Limb (tissue), 2 donors: ENCODE measurements at regions not wholly inside any gene's neighbourhood (a gene's known extent, or its start where the extent isn't known, plus 50 kb on each side); places are given as distances from the start of the nearest gene placed in this dataset.
A peak's percentile ranks its signal among the peaks of the same experiment; 100 is the strongest.
"Not testable (repeated sequence)": the region's sequence is repeated elsewhere in the genome, so short reads cannot be mapped to it uniquely, and the experiment has no call there.

ENCODE experiments used
- DNase-seq, 2 donors: peaks; one replicate each; pipeline ENCODE4 v3.0.0-alpha.2; 2016; ENCODE audit errors: extremely low spot score in 2 of 2

DNA sequence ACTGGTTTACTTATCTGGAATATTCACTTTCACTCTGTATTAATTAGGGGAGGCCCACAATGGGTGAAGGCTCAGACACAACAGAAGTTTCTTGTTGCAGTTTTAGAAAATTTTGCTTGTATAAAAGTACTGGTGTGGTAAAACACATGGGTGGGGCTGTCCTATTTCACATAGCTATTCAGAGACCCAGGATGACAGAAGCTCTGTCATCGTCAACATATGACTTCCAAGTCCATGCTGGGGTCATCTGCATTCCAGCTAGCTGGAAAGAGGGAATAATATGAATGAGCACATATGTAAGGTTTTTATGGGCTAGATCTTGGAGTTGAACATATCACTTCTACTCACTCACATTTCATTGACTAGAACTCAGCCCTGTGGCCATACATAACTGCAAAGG lies 166.4 kb upstream of the KCTD3 start:
- DNase-seq, result no peak

DNA sequence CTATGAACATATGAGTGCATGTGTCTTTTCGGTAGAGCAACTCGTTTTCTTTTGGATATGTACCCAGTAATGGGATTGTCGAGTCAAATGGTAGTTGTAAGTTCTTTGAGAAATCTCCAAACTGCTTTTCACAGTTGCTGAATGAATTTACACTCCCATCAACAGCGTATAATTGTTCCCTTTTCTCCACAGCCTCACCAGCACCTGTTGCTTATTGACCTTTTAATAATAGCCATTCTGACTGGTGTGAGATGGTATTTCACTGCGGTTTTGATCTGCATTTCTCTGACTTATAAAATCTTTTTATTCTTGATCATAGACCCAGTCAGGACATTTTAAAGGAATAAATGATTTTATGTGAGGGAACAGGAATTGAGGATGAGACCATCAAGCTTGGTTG lies 165.0 kb upstream of the KCTD3 start:
- no peak for DNase-seq

- DNase-seq, result no peak
These were observed 161.9 kb upstream of the KCTD3 start for GRCh38 chr1:215405211-215405610.

DNA sequence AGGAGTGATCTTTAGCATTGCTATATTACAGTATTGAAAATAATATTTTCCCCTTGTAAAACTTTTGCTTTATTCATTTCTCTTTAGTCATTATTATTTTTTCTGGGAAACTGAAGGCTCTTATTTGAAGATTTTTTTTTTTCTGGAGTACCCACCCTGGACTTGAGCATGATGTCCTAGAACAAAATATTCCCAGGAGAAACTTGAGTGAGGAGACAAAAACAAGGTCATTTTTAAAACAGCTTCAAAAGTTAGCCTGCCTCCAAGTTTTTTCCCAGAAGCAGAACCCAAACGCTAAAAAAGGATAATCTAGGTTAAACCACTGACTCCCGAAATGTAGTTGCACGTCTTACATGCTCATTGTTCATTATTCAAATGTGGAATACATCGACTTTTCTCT lies 160.2 kb upstream of the KCTD3 start:
- no peak for DNase-seq

- DNase-seq, result no peak
These were observed 159.5 kb upstream of the KCTD3 start for GRCh38 chr1:215407575-215407974.

DNA sequence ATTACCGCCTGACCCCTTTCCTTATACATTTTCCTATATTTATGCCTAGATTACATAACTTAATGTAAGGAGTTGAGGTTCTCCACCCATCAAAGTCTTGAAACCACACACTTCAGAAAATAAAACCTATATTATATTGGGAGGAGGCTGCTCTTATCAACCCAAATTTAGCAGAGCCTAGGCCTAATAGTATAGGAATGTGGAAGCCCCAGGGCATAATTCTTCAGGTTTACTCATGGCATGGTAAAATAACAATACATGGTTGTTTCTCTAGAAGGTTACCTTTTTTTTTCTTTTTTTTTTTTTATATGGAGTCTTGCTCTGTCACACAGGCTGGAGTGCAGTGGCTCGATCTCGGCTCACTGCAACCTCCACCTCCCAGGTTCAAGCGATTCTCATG lies 157.6 kb upstream of the KCTD3 start:
- DNase-seq, result not testable (repeated sequence)

GRCh38 chr1:215415521-215415920 lies 151.6 kb upstream of the KCTD3 start:
- not testable (repeated sequence) for DNase-seq

DNA sequence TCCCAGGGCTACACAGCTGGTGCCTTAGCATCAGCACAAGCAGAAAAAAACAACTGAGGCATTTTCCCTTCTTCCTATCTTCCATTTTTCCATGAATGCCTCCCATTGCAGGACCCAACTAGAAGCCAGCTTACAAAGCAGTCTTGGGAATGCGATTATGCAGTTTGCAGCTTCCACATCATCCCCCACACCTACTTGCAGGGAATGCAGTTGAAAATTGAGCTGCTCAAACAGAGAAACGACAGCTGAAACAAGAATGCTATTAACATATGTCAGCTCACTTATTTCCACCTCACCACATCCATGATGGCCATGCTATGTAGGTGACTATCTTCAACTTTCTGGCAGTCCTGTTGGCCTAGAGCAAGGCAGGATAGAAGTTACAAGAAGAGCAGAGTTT lies 150.6 kb upstream of the KCTD3 start:
- no peak for DNase-seq

- no peak for DNase-seq
These were observed 150.0 kb upstream of the KCTD3 start for GRCh38 chr1:215417122-215417521.

DNA sequence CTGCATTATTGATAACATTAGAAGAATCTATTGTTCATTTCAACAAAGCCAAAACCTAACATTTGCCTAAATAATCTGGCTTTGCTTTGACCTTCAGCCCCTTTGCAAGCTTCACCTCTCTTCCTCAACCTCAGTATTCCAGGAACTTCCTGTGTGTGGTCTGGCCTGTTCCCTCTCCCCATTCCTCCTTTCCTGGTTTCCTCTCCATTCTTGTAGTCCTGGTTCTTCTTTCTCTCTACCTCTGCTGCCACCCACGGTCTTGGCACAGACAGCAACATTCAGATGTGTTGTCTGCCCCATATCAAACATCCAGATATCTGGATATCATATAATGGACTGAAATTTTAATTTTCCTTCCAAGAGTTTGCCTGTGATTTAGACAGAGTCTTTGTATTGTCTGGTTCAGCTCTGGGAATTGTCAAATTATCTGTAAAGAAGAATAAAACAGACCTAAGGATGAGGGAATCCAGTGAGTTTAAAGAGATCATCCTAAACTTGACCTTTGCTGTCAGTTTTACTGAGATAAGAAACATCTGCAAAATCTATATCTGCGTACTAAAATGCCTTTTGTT lies 148.1 kb upstream of the KCTD3 start:
- no peak for DNase-seq

DNA sequence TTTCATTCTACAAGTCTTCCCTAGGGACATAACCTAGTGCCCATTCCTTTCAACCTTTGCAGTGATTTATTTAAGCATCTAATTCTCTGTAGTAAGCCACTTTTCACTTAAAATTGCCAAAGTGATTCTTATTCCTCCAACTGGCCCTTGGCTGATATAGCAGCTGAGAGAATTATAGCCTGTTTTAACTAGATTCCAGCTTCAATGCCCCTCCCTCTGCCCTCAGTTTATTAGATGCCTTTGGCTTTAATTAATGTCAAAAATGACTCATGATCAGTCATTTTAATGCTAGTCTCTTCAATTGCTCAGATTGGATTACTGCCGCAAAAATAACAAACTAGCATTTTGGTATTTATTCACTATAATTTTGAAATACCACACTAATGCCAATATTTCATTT lies 145.4 kb upstream of the KCTD3 start:
- DNase-seq, result no peak

DNA sequence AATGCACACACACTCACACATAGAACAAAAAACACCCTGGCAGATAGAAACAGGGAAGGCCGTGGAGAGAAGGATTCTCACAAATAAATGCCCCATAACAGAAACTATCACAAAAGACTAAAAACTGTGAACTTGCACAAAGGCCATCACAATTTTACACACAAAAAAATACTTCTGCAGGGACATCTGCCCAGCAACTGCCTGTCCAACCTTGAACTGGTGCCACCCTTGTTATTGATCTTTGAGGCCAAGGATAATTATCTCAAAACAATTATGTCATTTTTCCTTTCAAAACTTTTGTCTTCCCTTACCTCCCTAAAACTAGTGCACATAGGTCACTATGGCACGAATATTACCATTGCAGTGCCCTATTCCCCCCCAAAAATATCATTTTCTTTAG lies 143.8 kb upstream of the KCTD3 start:
- no peak for DNase-seq

DNA sequence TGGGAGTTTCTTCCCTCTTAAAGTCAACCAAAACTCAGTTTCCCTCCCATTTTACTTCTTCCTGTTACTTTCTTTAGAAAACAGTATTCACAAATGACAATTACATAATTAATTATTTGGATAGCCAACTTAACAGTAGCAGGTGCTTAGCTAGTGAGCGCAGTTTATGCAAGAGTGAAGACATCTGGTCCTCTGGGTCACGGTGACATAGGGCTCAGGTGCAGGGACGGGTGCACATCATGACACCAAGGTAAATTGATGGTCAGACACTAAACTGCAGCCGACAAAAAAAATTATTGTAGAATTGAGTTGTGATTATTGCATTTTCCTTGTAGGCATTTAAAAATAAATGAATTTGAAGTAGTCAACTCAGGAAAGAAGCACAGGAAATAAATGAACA lies 142.0 kb upstream of the KCTD3 start:
- DNase-seq, result no peak

- DNase-seq, result no peak
These were observed 141.0 kb upstream of the KCTD3 start for GRCh38 chr1:215426101-215426500.

- DNase-seq, result not testable (repeated sequence)
These were observed 134.4 kb upstream of the KCTD3 start for GRCh38 chr1:215432483-215433227.

DNA sequence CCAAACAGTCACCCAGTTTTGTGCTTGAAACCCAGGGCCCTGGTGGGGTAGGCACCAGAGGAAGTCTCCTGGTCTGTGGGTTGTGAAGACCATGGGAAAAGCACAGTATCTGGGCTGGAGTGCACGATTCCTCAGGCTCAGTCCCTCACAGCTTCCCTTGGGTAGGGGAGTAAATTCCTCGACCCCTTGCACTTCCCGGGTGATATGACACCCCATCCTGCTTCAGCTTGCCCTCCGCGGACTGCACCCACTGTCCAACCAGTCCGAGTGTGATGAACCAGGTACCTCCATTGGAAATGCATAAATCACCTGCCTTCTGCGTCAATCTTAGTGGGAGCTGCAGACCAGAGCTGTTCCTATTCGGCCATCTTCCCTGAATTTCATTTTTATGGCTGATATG lies 133.9 kb upstream of the KCTD3 start:
- DNase-seq, result no peak

GRCh38 chr1:215439549-215439948 lies 127.6 kb upstream of the KCTD3 start:
- DNase-seq, result no peak

DNA sequence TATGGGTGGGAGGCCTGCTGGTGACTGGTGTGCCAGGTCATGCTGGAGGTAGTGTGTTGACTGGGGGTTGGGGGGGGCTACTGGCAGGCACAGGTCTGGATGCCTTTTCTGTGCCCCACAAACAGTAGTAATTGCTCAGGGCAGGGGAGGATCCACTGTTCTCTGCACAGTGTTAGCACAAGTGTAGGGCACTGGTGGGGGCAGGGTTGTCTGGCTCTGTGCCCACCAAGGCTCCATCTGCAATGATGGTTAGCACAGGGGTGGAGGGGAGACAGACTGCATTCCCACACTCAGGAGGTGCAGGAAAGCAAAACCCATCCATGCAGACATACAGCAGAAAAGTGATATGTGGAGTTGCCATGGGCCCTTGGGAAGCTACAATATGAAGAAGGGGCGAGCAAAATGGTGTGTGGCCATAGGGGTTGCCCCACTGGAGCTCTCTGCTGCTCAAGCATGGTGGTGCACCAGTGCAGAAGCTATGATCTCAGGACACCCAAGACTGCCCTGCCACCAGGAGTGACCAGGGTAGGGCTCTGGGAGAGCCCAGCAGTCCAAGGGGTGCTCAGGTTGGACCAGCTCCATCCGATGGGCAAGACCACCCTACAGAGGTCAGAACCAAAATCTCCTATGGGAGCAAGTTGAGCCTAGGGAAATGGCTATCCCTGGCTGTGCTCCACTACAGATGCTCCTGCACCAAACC lies 122.2 kb upstream of the KCTD3 start:
- no peak for DNase-seq

DNA sequence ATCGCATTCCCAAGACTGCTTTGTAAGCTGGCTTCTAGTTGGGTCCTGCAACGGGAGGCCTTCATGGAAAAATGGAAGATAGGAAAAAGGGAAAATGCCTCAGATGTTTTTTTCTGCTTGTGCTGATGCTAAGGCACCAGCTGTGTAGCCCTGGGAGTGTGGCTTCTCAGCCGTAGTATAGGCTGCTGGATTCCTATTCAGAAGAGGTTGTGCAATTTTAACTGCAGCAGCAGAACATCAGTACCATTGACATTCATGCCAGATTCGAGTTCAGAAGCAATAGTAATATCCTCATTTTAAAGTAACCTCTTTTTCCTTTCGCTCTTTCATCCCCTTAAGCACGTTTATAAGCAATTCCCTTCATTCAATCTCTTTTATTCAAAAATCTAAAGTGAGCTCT lies 119.1 kb upstream of the KCTD3 start:
- not testable (repeated sequence) for DNase-seq

GRCh38 chr1:215449147-215449546 lies 118.0 kb upstream of the KCTD3 start:
- DNase-seq, result not testable (repeated sequence)

DNA sequence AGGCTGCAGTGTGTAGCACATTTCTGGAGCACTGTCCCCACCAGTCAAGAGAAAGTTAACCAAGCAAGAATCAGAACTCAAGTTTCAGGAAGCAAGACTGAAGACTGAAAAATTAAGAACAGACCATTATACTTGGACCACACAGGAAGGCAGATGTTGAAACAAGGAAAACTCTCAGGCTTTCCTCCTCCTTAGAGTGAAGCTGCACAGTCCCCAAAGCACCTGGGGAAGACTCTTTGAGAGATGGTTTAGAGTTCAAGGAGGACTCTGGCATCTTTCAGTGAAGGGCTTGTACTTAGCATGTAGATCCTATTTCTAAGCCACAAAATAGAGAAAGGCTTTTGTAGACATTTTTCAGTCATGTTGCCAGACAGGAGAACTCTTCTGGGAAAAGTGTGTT lies 113.7 kb upstream of the KCTD3 start:
- DNase-seq, result no peak

DNA sequence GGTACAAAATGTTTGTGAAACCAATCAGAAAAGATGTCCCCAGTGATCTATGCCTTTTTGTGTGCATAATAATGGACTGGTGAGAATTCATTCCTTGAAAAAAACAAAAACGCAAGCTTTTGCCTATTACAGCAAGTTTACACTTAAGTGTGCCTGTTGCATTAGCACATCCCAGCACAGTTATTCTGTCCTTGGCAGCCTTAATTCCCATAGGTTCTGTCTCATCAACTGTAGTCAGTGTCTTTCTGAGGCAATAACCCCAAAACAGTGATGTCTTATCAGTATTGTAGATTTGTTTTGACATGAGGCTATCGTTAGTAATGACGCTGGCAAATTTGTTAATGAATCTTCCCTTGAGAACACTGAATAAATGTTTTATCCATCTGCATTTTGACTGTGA lies 109.9 kb upstream of the KCTD3 start:
- no peak for DNase-seq

- DNase-seq, result peak in 1 of 2 donors; percentile 32
These were observed 109.0 kb upstream of the KCTD3 start for GRCh38 chr1:215458104-215458503.
